Stimulated activated CD4-positive, alpha-beta T cell treated with anti-CD3 and anti-CD28 coated beads, Interleukin-4, amount 100 ng/mL, for 1 hour (primary cell): ENCODE measurements at regions not wholly inside any gene's neighbourhood (a gene's known extent, or its start where the extent isn't known, plus 50 kb on each side); places are given as distances from the start of the nearest gene placed in this dataset.

Source experiments
- DNase-seq: peaks from one replicate; pipeline ENCODE4 v3.0.0-alpha.2; 2020

DNA sequence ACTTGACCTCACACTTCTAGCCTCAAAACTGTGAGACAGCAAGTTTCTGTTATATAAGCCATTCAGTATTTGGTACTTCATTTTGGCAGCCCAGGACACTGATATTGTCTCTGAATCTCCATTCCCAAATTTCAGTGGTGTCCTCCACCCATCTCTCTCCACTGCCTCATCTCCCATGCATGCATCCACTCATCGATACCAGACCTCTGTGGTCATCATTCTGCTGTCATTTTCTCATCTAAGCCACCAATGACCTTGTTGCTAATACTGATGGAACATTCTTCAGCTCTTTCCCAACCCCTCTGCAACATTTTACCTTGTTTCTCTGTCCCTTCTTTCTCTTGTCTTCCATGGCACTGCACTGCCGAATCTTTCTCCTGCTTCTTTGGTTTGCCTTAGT, 221.8 kb downstream of the SNX18 start:
- DNase-seq, result no peak

DNA sequence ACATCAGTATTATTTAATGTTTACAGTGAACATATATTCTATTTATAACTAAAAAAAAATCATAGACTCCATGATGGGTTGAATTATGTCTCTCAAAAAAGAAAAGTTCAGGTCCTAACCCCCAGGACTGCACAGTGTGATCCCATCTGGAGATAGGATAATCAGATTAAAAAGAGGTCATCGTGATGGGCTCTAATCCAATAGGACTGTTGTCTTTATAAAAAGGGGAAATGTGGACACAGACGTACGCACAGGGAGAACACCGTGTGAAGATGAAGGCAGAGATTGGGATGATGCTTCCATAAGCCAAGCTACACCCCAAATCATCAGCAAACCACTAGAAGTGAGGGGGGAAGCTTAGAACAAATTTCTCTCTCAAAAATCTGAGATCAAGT, 221.4 kb downstream of the SNX18 start:
- DNase-seq, result no peak

DNA sequence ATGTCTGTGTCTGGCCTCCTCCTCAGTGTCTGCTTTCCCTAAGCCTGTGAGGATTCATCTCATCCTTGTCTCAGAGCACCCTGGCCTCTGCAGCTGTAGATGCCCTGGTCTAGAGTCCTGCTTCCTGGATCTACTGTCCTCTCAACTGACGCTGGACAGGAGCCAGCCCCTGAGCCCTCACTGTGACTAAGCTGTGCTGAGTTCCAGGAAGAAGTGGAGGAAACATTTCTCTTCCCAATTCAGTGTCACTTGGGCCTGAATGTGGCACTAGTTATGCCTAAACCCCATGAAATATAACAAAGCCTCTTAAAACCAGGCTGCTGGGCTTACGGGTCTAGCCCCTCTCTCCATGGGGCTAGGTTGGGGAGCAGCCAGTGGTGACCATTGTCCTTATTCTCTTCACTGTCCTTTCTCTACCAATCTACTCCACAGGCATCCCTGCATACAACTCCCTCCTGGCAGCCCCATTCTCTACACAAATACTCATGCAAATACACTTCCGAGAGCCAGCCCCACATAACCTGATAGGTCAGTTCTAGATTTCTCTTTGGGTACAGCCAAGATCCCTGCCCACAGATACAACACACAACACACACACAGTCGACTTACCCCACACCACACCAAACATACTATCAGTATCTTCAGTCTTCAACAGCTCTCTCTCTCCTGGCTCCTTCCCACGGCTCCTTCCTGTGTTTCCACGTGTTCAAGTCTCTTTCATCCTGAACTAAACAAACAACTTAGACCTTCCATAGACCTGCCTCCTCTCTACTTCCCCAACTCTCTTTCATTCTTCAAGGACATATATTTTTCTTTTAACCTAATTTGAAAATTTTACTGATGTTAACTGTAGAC, 220.8 kb downstream of the SNX18 start:
- DNase-seq, result no peak

DNA sequence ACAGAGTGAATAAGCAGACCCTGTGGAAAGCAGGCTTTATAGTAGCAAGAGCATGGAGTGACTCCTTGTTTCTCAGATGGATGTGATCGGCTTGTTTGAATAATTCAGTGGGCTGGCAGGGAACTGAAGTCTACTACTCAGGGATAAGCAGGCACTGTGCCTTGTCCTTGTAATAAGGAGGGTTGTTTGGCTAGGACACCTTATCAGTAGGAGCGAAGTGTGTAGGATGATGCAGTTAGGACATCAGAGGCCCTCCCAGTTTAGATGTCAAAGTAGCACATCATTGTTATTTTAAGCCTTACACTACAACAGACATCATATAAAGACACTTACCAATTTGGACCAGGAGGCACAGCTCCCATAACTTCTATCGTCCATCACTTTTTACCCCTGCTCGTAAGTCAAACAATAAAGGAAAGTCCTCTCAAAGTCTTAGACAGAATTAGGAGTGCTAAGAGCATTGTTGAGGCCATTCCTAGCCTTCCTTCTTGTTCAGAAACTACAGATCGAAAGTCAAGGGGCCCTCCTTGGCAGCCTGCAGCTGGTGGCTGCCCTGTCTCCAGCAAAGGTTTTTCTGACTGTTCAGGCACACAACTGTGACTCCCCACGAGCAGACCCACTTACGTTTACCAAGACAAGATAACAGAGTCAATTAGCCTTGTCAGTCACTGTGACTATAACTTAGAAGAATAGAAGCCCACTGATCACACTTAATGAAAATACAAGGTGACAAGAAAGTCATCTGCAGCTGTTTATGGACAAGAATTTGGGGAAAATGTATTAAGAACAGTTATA, 218.6 kb downstream of the SNX18 start:
- no peak for DNase-seq

- no peak for DNase-seq
These were observed 215.5 kb downstream of the SNX18 start for GRCh38 chr5:54733101-54733500.

- DNase-seq, result no peak
These were observed 214.5 kb downstream of the SNX18 start for GRCh38 chr5:54732108-54732507.

DNA sequence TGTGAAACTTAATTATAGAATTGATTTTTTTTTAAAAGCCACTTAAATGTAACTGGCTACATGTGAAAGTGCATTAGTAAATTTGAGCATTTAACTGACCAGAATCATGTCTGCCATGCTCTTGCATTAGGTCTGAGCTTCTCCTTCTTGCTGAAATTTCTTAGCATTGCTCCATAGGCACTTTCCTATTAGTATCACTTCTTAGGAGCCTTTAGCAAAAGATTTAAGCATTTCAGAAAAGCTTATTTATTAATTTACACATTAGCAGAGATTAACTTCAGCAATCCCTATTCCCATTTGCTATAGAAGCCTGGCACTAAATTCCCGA, 211.0 kb downstream of the SNX18 start:
- DNase-seq, result no peak

- DNase-seq, result no peak
These were observed 210.5 kb downstream of the SNX18 start for GRCh38 chr5:54727874-54728587.

DNA sequence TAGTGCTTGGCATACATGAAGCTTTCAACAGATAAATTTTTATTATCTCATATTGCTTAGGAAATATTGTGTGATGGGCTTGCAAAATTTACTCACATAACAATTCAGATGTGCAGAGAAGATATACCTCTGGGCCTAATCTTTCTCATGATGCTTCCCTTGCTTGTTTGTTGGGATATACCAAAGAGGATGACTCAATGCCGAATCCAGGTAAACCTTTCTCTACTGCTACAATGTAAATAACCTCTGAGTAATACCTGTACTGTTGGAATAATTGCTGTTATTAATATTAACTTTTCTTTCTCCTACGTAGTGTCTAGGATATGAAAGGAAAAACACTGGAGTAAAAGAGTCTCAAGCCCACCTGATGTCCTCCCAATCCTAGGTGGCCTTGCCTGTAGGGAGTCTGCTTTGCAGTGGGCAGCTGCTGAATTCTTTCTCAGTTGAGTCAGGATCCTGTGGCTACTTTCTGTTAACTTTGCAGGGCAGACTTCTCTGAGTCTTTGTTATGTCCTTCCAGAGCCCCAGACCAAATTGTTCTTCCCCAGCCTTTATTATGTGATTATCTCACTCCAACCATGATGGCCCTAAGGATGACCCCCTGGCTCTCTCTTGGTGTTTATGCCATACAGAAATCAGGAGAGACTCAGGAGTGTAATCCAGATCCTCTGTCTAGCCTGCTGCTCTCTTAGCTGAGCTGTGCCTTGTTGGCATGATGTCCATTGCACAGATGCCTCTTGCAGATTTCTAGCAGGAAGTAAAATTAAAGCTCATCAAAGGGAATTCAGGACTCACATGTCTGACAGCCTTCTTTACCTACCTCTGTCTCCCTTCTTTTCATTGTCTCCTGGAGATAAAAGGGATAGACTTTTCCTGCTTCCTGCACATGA, 208.1 kb downstream of the SNX18 start:
- DNase-seq, result no peak

GRCh38 chr5:54722846-54723433, 205.4 kb downstream of the SNX18 start:
- DNase-seq, result no peak

DNA sequence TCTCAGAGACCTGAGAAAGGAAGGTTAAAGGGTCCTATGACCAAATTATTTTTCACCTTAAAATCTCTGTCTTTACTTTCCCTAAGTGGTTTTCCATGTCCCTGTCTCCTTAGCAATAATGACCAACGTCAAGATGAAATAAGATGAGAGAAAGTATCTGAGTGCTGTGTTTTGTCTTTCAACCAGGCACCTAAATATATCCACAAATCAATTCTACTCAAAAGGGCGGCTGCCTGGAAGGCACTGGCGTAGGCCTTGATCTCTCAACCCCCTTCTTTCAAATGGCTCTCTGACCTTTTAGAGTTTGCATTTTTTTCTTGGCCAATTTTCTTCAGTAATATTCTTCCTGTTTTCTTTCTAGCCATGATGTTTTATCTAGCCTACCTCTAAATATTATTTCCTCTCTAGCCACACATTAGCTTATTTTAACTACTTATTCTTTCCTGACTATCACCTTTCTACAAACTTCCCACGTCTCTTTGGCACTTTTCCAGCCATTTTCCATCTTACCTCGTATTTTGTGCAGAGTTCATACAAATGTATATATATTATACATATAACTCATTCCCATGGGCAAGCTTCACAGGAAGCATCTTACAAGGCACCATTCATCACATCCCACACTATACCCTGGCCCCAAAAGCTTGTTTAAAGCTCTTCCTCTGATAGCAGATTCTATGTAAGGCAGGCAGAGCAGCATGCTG, 204.5 kb downstream of the SNX18 start:
- DNase-seq, result no peak

DNA sequence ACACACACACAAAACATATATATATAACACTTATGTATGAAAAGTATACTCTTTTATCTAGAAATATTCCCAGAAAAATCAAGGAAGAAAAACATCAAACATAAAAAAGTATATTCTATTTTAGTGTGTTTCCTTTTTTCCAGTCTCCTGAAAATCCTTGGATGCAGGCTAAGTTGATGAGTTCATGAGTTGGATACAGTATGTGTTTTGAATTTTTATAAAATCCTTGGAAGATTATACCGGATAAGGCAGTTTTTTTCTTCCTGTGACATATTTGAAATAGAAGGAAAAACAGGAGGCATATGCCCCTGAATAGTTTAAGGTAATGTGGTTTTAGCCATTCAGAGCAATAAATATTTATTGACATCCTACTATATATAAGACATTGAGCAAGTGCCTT, 203.6 kb downstream of the SNX18 start:
- DNase-seq, result no peak

DNA sequence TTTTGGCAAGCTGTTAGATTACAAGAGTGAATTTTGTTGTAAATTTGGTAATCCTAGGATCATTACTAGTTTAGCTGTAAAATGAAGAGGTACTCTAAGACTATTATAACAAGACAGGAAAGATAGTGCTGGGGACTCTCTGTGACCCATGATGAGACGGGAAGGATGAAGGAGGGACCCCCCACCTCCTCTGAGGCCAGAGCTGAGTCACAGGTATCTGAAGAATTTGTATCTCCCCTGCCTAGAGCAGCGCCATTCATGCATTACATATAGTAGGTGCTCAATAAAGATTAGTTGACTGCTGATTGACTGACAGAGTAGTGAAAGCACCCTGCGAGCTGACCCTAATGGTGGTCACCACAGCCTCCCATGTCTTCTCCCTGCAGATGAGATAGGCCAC, 202.8 kb downstream of the SNX18 start:
- no peak for DNase-seq

DNA sequence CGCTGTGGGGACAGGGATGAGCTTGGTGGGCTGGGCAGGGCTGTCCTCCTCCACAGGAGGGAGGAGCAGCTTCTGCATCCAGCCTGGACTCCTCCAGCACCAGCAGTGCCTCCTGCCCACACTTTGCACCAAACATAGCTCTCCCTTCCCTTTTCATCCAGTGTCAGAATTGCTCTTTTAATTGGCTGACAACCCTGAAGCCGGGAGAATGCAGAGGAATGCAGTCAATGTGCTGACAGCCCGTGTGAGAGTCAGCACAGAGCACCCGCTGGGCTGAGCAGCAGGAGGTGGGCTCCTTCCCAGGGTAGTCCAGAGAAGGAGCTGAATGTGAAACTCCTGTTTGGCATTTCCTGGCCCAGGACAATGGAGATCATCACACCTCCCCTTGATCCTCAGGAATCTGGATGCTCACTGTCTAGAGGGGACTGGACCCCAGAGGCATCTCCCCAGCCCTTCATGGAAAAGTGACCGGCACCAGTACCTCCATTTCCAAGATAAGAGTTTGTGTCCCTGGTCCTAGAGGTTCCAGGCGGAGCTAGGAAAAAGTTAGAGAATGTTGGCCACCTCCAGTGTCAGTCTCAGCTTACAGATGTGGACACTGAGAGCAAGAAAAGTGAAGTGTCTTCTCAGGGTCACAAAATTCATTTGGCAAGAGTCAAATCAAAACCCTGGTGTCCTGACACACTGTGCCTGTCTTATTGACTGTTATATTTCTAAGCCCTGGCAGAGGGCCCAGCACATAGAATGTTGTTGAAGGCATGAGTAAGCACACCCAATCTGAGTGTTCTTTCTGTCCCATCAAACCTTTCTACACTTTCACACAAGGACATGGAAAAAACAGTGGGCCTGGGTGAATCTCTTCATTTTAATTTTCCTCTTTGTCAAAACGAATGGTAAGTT, 202.1 kb downstream of the SNX18 start:
- no peak for DNase-seq

DNA sequence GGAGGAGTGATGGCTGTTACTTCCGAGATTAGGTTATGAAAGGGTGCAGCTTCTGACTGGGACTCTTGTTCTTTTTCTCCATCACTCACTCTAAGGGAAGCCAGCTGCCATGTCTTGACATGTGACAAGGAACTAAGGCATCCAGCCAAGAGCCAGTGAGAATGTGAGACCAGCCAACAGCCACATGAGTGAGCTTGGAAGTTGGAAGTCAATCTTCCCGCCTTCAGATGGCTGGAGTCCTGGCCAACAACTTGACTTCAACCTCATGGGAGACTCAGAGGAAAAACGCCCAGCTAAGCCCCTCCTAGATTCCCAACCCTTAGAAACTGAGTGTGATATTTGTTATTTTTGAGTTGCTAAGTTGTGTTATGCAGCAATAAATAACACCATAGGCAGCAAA, 201.1 kb downstream of the SNX18 start:
- no peak for DNase-seq

DNA sequence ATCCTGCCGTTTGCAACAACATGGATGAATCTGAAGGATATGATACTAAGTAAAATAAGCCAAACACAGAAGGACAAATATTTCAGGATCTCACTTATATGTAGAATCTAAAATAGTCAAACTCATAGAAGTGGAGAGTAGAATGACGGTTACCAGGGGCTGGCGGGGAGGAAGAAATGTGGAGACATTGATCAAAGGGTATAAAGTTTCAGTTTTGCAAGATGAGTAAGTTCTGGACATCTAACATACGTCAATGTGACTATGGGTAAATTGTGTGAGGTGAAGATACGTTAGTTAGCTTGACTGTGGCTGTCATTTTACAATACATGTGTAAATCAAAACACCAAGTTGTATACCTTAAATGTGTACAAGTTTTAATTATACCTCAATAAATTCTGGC, 200.3 kb downstream of the SNX18 start:
- no peak for DNase-seq

DNA sequence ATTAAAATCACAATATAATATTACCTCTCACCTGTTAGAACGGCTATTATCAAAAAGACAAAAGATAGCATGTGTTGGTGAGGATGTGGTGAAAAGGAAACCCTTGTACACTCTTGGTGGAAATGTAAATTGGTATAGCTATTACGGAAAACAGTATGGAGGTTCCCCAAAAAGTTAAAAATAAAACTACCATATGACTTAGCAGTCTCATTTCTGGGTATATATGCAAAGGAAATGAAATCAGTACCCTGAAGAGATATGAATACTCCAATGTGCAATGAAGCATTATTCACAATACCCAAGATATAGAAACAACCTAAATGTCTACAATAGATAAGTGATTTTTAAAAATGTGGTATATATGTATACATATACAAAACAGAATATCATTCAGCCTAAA, 199.9 kb downstream of the SNX18 start:
- DNase-seq, result no peak

DNA sequence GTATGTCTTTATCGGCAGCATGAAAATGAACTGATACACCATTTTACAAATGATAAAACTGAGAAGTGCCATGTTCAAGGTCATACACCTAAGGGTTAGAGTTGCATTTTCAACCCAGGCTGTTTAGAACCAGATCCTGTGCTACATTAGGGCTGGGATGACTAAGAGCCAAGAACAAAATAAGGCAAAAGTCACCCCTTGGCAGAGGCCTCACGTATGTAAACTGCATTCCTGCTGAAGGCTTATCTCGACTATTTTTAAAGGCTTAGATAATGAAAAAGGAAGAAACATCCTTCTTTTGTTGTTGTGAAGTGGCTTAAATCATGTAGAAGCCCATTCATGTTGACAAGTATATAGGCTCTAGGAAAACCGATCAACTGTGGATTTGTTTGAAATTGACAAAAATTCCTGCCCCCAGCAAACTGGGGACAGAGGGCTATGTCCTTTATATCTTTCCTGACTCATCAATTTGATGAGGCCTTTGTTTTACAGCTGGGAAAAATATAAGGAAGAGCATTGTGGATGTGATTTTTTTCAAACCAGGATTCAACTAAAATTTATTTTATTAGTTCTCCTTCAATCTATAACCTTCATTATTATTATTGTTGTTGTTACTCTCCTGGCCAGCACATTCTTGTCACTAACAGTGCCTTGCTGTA, 196.5 kb downstream of the SNX18 start:
- no peak for DNase-seq

DNA sequence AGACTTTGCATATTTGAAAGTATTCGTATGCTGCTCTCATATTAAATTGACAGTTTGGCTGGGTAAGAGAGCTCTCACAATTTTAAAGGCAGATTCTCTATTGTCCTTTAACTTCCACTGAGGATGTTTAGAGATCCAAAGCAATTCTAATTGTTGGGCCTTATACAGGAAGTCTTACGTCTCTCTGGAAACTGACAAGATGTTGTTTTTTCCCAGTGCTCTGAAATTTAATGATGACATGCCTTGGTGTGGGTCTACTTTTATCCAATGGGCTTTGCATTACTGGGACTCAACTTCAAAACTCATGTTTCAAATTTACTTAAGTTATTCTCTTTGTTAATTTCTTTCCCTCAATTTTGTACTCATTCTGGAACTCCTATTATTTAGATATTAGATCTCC, 191.5 kb downstream of the SNX18 start:
- no peak for DNase-seq

- no peak for DNase-seq
These were observed 190.3 kb downstream of the SNX18 start for GRCh38 chr5:54707841-54708240.
